Upper lobe of left lung (tissue), 4 donors: ENCODE measurements at regions not wholly inside any gene's neighbourhood (a gene's known extent, or its start where the extent isn't known, plus 50 kb on each side); places are given as distances from the start of the nearest gene placed in this dataset.

Experiments
- CTCF ChIP-seq, 6 experiments: fragments of 450-650 bp in 4 of 6; fragments of 200-600 bp in 2 of 6; sonication (generic) in 2 of 6; IDR thresholded peaks; one replicate each; pipeline ENCODE4 v1.5.1; 2016 to 2019; ENCODE audit warnings: antibody characterized with exemption in 6 of 6
- POLR2AphosphoS5 ChIP-seq, 2 donors: sonication (generic); formaldehyde crosslinking; IDR thresholded peaks; one replicate each; pipeline ENCODE4 v1.5.1; 2017; ENCODE audit warnings: antibody characterized with exemption in 2 of 2

- TF ChIP-seq CTCF (IDR thresholded peaks at IDR 0.05) (no peak), POLR2AphosphoS5 (IDR thresholded peaks at IDR 0.05) (no peak)
Observed at GRCh38 chr15:62527387-62527786, 362.3 kb upstream of the C2CD4B start.
